ENCODE measurements at regions not wholly inside any gene's neighbourhood (a gene's known extent, or its start where the extent isn't known, plus 50 kb on each side); places are given as distances from the start of the nearest gene placed in this dataset.

- Histone ChIP-seq H3K9me3 (no peaks in the 10 kb centered on the region), H3K4me3 (no peak overlapping the region), H3K4me1 (no peaks in the 10 kb centered on the region), H3K27me3 (no peaks in the 10 kb centered on the region), H3K36me3 (no peaks in the 10 kb centered on the region), H3K27ac (no peak overlapping the region)
- no peak for TF ChIP-seq CTCF (IDR thresholded peaks at IDR 0.05)
- no peak for DNase-seq (ENCODE audit: low spot score in 2 of 2)
- intact Hi-C loops (cut with DNase I) = no loop called here
Observed at GRCh38 chr20:57849521-57850215, 139.9 kb upstream of the PMEPA1 start.

- intact Hi-C loops (cut with DNase I) = no loop called here
- Histone ChIP-seq H3K36me3 (no peaks in the 10 kb centered on the region), H3K27ac (no peak overlapping the region), H3K4me1 (no peaks in the 10 kb centered on the region), H3K9me3 (no peaks in the 10 kb centered on the region), H3K27me3 (no peaks in the 10 kb centered on the region), H3K4me3 (no peak overlapping the region)
- DNase-seq (ENCODE audit: low spot score in 2 of 2) = no peak
- no peak for TF ChIP-seq CTCF (IDR thresholded peaks at IDR 0.05)
Observed at GRCh38 chr20:57849121-57849520, 139.3 kb upstream of the PMEPA1 start.

GRCh38 chr20:57848282-57848681, 138.5 kb upstream of the PMEPA1 start:
- no peaks in the 10 kb centered on the region for H3K4me1 ChIP-seq
- intact Hi-C loops (cut with DNase I) = no loop called here

GRCh38 chr20:57847104-57847503, 137.3 kb upstream of the PMEPA1 start:
- intact Hi-C loops (cut with DNase I) = no loop called here
- no peak for DNase-seq (ENCODE audit: low spot score in 2 of 2)
- H3K27ac ChIP-seq = no peak overlapping the region

More at GRCh38 chr20:57848282-57848681, 138.5 kb upstream of the PMEPA1 start:
- no peak for DNase-seq (ENCODE audit: low spot score in 2 of 2)
- TF ChIP-seq CTCF (IDR thresholded peaks at IDR 0.05) = no peak
- H3K27me3 ChIP-seq = no peaks in the 10 kb centered on the region
- H3K9me3 ChIP-seq = no peaks in the 10 kb centered on the region
- H3K27ac ChIP-seq = no peak overlapping the region
- no peaks in the 10 kb centered on the region for H3K36me3 ChIP-seq
- H3K4me3 ChIP-seq = no peak overlapping the region

GRCh38 chr20:57844626-57845596, 135.1 kb upstream of the PMEPA1 start:
- TF ChIP-seq CTCF (IDR thresholded peaks at IDR 0.05) = no peak
- no peak for DNase-seq (ENCODE audit: low spot score in 2 of 2)
- intact Hi-C loops (cut with DNase I) = no loop called here
- no peaks in the 10 kb centered on the region for H3K4me1 ChIP-seq
- no peaks in the 10 kb centered on the region for H3K36me3 ChIP-seq
- no peaks in the 10 kb centered on the region for H3K9me3 ChIP-seq
- no peaks in the 10 kb centered on the region for H3K27me3 ChIP-seq
- no peak overlapping the region for H3K27ac ChIP-seq
- no peak overlapping the region for H3K4me3 ChIP-seq

More at GRCh38 chr20:57847104-57847503, 137.3 kb upstream of the PMEPA1 start:
- Histone ChIP-seq H3K4me3 (no peak overlapping the region), H3K27me3 (no peaks in the 10 kb centered on the region), H3K4me1 (no peaks in the 10 kb centered on the region), H3K36me3 (no peaks in the 10 kb centered on the region), H3K9me3 (no peaks in the 10 kb centered on the region)
- TF ChIP-seq CTCF (IDR thresholded peaks at IDR 0.05) = no peak

Data from ascending aorta (tissue), 2 donors.